ENCODE measurements at regions not wholly inside any gene's neighbourhood (a gene's known extent, or its start where the extent isn't known, plus 50 kb on each side); places are given as distances from the start of the nearest gene placed in this dataset.

DNA sequence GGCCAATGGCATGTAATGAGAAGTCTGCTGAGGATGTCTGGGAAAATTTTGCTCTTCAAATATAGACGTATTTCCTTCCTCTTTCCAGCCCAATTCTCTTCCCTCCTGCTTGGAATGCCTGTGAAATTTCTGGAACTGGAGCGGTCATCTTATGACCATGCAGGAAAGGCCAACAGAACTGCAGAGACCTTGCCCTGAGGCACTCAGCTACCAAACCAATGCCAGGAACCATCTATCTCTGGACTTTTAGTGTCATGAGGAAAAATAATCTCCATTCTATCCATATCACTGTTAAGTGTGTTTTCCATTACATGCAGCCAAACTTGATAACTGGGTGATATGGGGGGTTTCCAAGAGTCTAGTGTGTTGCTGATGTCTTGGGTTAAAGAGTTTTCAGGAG is 363.7 kb downstream of the SLC4A3 start:
- Histone ChIP-seq H3K9me3 (no peaks in the 10 kb centered on the region), H3K27me3 (no peaks in the 10 kb centered on the region), H3K4me1 (no peaks in the 10 kb centered on the region), H3K4me3 (no peak overlapping the region), H3K36me3 (no peaks in the 10 kb centered on the region), H3K27ac (no peak overlapping the region)
- in situ Hi-C loops (cut with MboI; ENCODE audit: low sequenced_read_pairs in 4 of 4) (no loop called here), intact Hi-C loops (cut with DNase I; ENCODE audit: low total_unique reads) (no loop called here)
- TF ChIP-seq, protein P1, sequence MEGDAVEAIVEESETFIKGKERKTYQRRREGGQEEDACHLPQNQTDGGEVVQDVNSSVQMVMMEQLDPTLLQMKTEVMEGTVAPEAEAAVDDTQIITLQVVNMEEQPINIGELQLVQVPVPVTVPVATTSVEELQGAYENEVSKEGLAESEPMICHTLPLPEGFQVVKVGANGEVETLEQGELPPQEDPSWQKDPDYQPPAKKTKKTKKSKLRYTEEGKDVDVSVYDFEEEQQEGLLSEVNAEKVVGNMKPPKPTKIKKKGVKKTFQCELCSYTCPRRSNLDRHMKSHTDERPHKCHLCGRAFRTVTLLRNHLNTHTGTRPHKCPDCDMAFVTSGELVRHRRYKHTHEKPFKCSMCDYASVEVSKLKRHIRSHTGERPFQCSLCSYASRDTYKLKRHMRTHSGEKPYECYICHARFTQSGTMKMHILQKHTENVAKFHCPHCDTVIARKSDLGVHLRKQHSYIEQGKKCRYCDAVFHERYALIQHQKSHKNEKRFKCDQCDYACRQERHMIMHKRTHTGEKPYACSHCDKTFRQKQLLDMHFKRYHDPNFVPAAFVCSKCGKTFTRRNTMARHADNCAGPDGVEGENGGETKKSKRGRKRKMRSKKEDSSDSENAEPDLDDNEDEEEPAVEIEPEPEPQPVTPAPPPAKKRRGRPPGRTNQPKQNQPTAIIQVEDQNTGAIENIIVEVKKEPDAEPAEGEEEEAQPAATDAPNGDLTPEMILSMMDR (IDR thresholded peaks at IDR 0.05 in 4 of 5, conservative IDR thresholded peaks at IDR 0.05 in 1 of 5), result no peak
- no peak for TF ChIP-seq POLR2A (IDR thresholded peaks at IDR 0.05)
- DNase-seq (no peak), ATAC-seq (no peak)

- DNase-seq, result no peak
- Histone ChIP-seq H3K9me3 (no peaks in the 10 kb centered on the region), H3K27ac (no peak overlapping the region), H3K4me3 (no peak overlapping the region), H3K4me1 (no peaks in the 10 kb centered on the region), H3K27me3 (no peaks in the 10 kb centered on the region), H3K36me3 (no peaks in the 10 kb centered on the region)
- in situ Hi-C loops (cut with MboI; ENCODE audit: low sequenced_read_pairs in 4 of 4) (no loop called here), intact Hi-C loops (cut with DNase I; ENCODE audit: low total_unique reads) (no loop called here)
- ATAC-seq, result no peak
- no peak for TF ChIP-seq POLR2A (IDR thresholded peaks at IDR 0.05)
- TF ChIP-seq, protein P1 (IDR thresholded peaks at IDR 0.05 in 4 of 5, conservative IDR thresholded peaks at IDR 0.05 in 1 of 5), result no peak
These were observed 368.0 kb downstream of the SLC4A3 start for GRCh38 chr2:219995399-219995798.

DNA sequence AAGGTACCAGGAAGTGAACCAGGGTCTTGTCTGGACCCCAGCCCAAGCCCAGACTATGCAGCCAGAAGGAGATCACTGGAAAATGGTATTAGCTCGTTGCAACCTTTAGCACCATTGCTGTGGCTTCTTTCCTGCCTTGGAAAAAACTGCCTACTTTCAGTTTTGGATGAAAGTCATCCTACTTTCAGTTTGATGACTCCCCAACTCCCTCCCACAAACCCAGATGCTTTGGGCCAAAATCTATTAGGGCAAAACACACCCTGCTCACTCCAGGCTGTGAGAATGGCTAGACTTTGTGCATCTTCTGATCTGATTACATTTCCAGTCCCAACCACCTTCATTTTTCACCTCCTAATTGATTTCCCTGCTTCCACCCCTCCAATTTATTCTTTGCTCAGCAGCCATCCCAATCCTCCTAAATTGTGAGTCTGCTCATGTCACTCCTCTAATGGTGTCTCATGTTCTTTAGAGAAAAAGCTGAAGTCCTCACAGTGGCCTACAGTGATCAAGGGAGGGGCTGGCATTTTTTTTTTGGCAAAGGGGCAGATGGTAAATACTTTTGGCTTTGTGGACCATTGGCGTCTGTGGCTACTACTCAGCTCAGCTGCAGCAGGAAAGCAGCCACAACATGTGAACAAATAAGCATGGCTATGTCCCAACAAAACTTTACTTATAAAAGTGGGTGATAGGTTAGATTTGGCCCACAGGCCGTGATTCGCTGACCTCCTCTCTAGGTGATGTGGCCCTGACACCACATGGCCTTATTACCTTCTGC is 368.7 kb downstream of the SLC4A3 start:
- no peaks in the 10 kb centered on the region for H3K4me1 ChIP-seq
- DNase-seq (no peak), ATAC-seq (no peak)
- TF ChIP-seq, protein P1 (IDR thresholded peaks at IDR 0.05 in 4 of 5, conservative IDR thresholded peaks at IDR 0.05 in 1 of 5), result no peak
- TF ChIP-seq POLR2A (IDR thresholded peaks at IDR 0.05), result no peak
- in situ Hi-C loops (cut with MboI; ENCODE audit: low sequenced_read_pairs in 4 of 4) (no loop called here), intact Hi-C loops (cut with DNase I; ENCODE audit: low total_unique reads) (no loop called here)
- H3K27ac ChIP-seq, result no peak overlapping the region
- H3K4me3 ChIP-seq, result no peak overlapping the region
- H3K9me3 ChIP-seq, result no peaks in the 10 kb centered on the region
- no peaks in the 10 kb centered on the region for H3K27me3 ChIP-seq
- H3K36me3 ChIP-seq, result no peaks in the 10 kb centered on the region

DNA sequence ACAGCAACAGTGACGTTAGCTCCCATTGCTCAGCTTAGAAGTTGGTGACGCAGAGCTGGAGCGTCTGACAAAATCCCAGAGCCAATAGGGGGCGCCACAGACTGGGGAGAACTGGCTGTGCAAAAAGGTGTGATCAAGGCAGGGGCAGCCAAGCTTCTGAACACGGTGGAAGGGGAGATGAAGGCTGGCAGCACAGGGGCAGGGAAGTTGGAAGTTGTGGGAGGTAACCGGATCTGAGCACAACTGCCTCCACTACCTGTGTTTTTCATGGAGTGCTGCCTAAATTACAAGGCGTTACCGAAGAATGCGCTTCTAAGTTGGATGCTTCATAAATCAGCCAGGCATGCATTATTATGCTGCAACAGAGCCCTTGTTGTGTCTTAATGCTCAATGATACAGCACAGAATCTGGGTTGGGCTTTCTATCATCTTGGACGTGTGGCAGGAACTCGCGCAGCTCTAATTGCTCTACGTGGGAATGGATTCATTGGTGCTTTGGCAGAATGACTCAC is 370.0 kb downstream of the SLC4A3 start:
- intact Hi-C loops (cut with DNase I; ENCODE audit: low total_unique reads) (no loop called here), in situ Hi-C loops (cut with MboI; ENCODE audit: low sequenced_read_pairs in 4 of 4) (no loop called here)
- DNase-seq (no peak), ATAC-seq (no peak)
- TF ChIP-seq, protein P1 (IDR thresholded peaks at IDR 0.05 in 4 of 5, conservative IDR thresholded peaks at IDR 0.05 in 1 of 5), result no peak
- no peak for TF ChIP-seq POLR2A (IDR thresholded peaks at IDR 0.05)
- Histone ChIP-seq H3K9me3 (no peaks in the 10 kb centered on the region), H3K4me3 (no peak overlapping the region), H3K36me3 (no peaks in the 10 kb centered on the region), H3K4me1 (no peaks in the 10 kb centered on the region), H3K27ac (no peak overlapping the region), H3K27me3 (no peaks in the 10 kb centered on the region)

All from gastrocnemius medialis (tissue), 4 donors.